HepG2 (cell line): ENCODE measurements at regions not wholly inside any gene's neighbourhood (a gene's known extent, or its start where the extent isn't known, plus 50 kb on each side); places are given as distances from the start of the nearest gene placed in this dataset.

Experiments used
- ATAC-seq: fragments of 200-7000 bp; cut with Tn5 transposase; 3 replicates; pipeline ENCODE4 v1.9.1; 2020; ENCODE audit warnings: mild to moderate bottlenecking, moderate library complexity
- BruUV-seq: library from RNA; stranded (reverse); fragments of 400-500 nt; replicated peaks from 2 replicates; lab custom pipeline; 2021; lab: Mats Ljungman, UMichigan
- CTCF ChIA-PET: fragments of 300-600 bp; formaldehyde crosslinking; extraction: SDS; loops from one replicate; lab custom pipeline; 2021; ENCODE audit warnings: low total read pairs, inconsistent platforms, low intra/inter-chr PET ratio; lab: Yijun Ruan, JAX
- POLR2A ChIA-PET: fragments of 350-600 bp; sonication (Branson Sonifier 250); formaldehyde crosslinking; loops from one replicate; lab custom pipeline; 2020; ENCODE audit warnings: antibody characterized with exemption, inconsistent platforms; lab: Yijun Ruan, JAX
- DNase-seq: peaks from one replicate; pipeline ENCODE4 v3.0.0-alpha.2; 2015; ENCODE audit warnings: low spot score
- FAIRE-seq: peaks from 3 replicates; lab custom pipeline; 2011; peaks lifted over from hg19 to GRCh38; lab: Jason Lieb, UNC
- H2AFZ ChIP-seq: one replicate; pipeline ENCODE4 v1.6.1; 2011; ENCODE audit warnings: low read length, inconsistent platforms
- H3K27ac ChIP-seq: fragments of 300-600 bp; 3 replicates; pipeline ENCODE4 v1.8.0; 2011; ENCODE audit warnings: mixed run types, mild to moderate bottlenecking, mixed read lengths, low read length, inconsistent platforms; ENCODE audit not compliant: insufficient read depth; ENCODE audit errors: extremely low read length
- H3K27me3 ChIP-seq, 2 experiments: fragments of 200-600 bp in 1 of 2; 2 replicates in 1 of 2; 3 replicates in 1 of 2; pipeline versions ENCODE4 v1.6.0 to v1.8.0; 2011; ENCODE audit warnings: low read length in 2 of 2, mild to moderate bottlenecking in 2 of 2, moderate library complexity in 2 of 2, inconsistent platforms in 1 of 2; ENCODE audit not compliant: insufficient read depth in 2 of 2, control insufficient read depth in 1 of 2
- H3K36me3 ChIP-seq, 2 experiments: fragments of 200-600 bp in 1 of 2; replicated peaks in 1 of 2; 2 replicates in 1 of 2; 3 replicates in 1 of 2; pipeline versions ENCODE4 v1.5.1 to v1.8.0; 2011; ENCODE audit warnings: low read length in 2 of 2, inconsistent platforms in 1 of 2; ENCODE audit not compliant: insufficient read depth in 2 of 2, control insufficient read depth in 1 of 2
- H3K4me1 ChIP-seq: 2 replicates; pipeline ENCODE4 v1.5.1; 2012; ENCODE audit warnings: low read length, inconsistent platforms; ENCODE audit not compliant: insufficient read depth
- H3K4me2 ChIP-seq: 2 replicates; pipeline ENCODE4 v1.6.0; 2011; ENCODE audit warnings: low read depth, low read length, inconsistent platforms
- H3K4me3 ChIP-seq, 3 experiments: fragments of 200-600 bp in 1 of 3; sonication (generic), shearing (Covaris generic) in 1 of 3; replicated peaks in 1 of 3; 2 replicates each; pipeline ENCODE4 v1.5.1; 2011 to 2016; ENCODE audit warnings: low read length in 3 of 3, inconsistent platforms in 2 of 3, low read depth in 2 of 3, mild to moderate bottlenecking in 2 of 3, control low read depth in 1 of 3, mixed read lengths in 1 of 3; ENCODE audit not compliant: insufficient read depth in 1 of 3
- H3K79me2 ChIP-seq: one replicate; pipeline ENCODE4 v1.6.1; 2011; ENCODE audit warnings: low read length, inconsistent platforms; ENCODE audit not compliant: insufficient read depth
- H3K9ac ChIP-seq: 2 replicates; pipeline ENCODE4 v1.6.0; 2011; ENCODE audit warnings: mild to moderate bottlenecking, low read depth, low read length, inconsistent platforms; ENCODE audit not compliant: insufficient read depth
- H3K9me3 ChIP-seq: 2 replicates; pipeline ENCODE4 v1.5.1; 2012; ENCODE audit warnings: mild to moderate bottlenecking, low read length
- H4K20me1 ChIP-seq: 2 replicates; pipeline ENCODE4 v1.6.0; 2011; ENCODE audit warnings: inconsistent platforms, mild to moderate bottlenecking, low read length, moderate library complexity; ENCODE audit not compliant: insufficient read depth
- CHD4 ChIP-seq: fragments of 200-600 bp; sonication (generic); IDR thresholded peaks from 2 replicates; pipeline ENCODE4 v1.7.0; 2017; ENCODE audit warnings: mild to moderate bottlenecking, low read length, borderline replicate concordance
- ESRRA ChIP-seq: sonication (generic); formaldehyde crosslinking; IDR thresholded peaks from 2 replicates; pipeline ENCODE4 v1.5.1; 2020; ENCODE audit warnings: mild to moderate bottlenecking, low read depth, missing genetic modification reagents
- KMT2A ChIP-seq: sonication (generic); formaldehyde crosslinking; IDR thresholded peaks from 2 replicates; pipeline ENCODE4 v1.4.0; 2020; ENCODE audit warnings: missing genetic modification reagents
- MLLT10 ChIP-seq: sonication (generic); formaldehyde crosslinking; IDR thresholded peaks from 2 replicates; pipeline ENCODE4 v1.4.0; 2020; ENCODE audit warnings: missing genetic modification reagents
- NFE2 ChIP-seq: sonication (generic); formaldehyde crosslinking; IDR thresholded peaks from 2 replicates; pipeline ENCODE4 v1.4.0; 2020; ENCODE audit warnings: missing genetic modification reagents
- NFKBIZ ChIP-seq: IDR thresholded peaks from 2 replicates; pipeline ENCODE4 v1.6.1; 2018; ENCODE audit warnings: missing genetic modification reagents, missing compliant biosample characterization
- PHF8 ChIP-seq: sonication (generic); formaldehyde crosslinking; IDR thresholded peaks from 2 replicates; pipeline ENCODE4 v1.5.0; 2020; ENCODE audit warnings: missing genetic modification reagents
- POLR2AphosphoS2 ChIP-seq: IDR thresholded peaks from 2 replicates; pipeline ENCODE4 v1.6.1; 2011; ENCODE audit warnings: low read depth, low read length, improper control_type of control experiment
- ZFP36 ChIP-seq: fragments of 150-350 bp; IDR thresholded peaks from 2 replicates; pipeline ENCODE4 v1.6.1; 2018; ENCODE audit warnings: borderline replicate concordance, low read length, low read depth; ENCODE audit not compliant: partially characterized antibody
- ZFY ChIP-seq: sonication (generic); formaldehyde crosslinking; IDR thresholded peaks from 2 replicates; pipeline ENCODE4 v1.4.0; 2020; ENCODE audit warnings: missing genetic modification reagents
- ZNF12 ChIP-seq: sonication (generic); formaldehyde crosslinking; IDR thresholded peaks from 2 replicates; pipeline ENCODE4 v1.5.0; 2020; ENCODE audit warnings: missing genetic modification reagents
- ZNF570 ChIP-seq: sonication (generic); formaldehyde crosslinking; IDR thresholded peaks from 2 replicates; pipeline ENCODE4 v1.4.0; 2020; ENCODE audit warnings: mild to moderate bottlenecking, missing genetic modification reagents, borderline replicate concordance
- ZNF577 ChIP-seq: sonication (generic); formaldehyde crosslinking; IDR thresholded peaks from 2 replicates; pipeline ENCODE4 v1.4.0; 2020; ENCODE audit warnings: mild to moderate bottlenecking, low read depth, missing genetic modification reagents, borderline replicate concordance
- WGBS: methylation state at CpG from one replicate; pipeline ENCODE4 v1.1.6; 2017; ENCODE audit warnings: low lambda C conversion rate; 5-methylcytosine and 5-hydroxymethylcytosine counted together
- in situ Hi-C: cut with HindIII; loops from 2 replicates; pipeline ENCODE4 v1.10.0; 2017; ENCODE audit warnings: low pct_unique_long_range_greater_than_20kb; ENCODE audit not compliant: extremely low pct_ligation_motif_present
- intact Hi-C: fragments of 100-400 bp; cut with micrococcal nuclease; formaldehyde crosslinking; loops from one replicate; pipeline ENCODE4 v1.10.0; 2022; ENCODE audit not compliant: unreplicated experiment
- TF ChIP-seq, protein P1 (sequence below): conservative IDR thresholded peaks from 2 replicates; pipeline ENCODE4 v1.6.1; 2018; ENCODE audit warnings: missing genetic modification reagents

DNA sequence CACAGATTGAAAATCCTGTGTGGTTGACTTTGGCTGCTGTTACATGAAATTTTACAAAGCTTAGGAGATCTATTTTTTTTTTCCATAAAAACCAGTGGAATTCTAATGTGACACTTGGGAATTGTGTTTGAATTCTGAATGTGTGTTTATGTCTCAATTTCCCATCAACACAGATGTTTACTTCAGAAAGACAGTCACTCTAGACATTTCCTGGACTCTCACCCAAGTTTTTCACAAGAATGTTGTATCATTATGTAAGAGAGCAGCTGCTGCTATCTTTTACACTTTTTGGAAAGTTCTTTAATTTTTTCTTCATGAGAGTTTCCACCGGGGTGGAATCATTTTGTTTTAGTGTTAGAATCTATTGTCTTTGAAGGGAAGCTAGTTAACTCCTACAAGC lies 210.1 kb downstream of the GIPC2 start:
- FAIRE-seq: no peak
- Histone ChIP-seq H3K4me3 (no peak overlapping the region), H3K4me2 (no peak overlapping the region), H2AFZ (no peak overlapping the region), H3K9ac (no peak overlapping the region), H3K36me3 (no peaks in the 10 kb centered on the region), H3K79me2 (no peaks in the 10 kb centered on the region), H3K27ac (no peak overlapping the region)
- intact Hi-C loops (no loop called here), in situ Hi-C loops (no loop called here)
- ATAC-seq: no peak
- no peak for DNase-seq
- POLR2A ChIA-PET: no interaction called here
- BruUV-seq: no TSS peak
- TF ChIP-seq CHD4: no peak
- no peak for TF ChIP-seq KMT2A (CRISPR knock-in tag)
- TF ChIP-seq, protein P1, sequence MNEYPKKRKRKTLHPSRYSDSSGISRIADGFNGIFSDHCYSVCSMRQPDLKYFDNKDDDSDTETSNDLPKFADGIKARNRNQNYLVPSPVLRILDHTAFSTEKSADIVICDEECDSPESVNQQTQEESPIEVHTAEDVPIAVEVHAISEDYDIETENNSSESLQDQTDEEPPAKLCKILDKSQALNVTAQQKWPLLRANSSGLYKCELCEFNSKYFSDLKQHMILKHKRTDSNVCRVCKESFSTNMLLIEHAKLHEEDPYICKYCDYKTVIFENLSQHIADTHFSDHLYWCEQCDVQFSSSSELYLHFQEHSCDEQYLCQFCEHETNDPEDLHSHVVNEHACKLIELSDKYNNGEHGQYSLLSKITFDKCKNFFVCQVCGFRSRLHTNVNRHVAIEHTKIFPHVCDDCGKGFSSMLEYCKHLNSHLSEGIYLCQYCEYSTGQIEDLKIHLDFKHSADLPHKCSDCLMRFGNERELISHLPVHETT (CRISPR knock-in tag): no peak
- TF ChIP-seq ZNF570: no peak
- no peak for TF ChIP-seq ZNF12 (CRISPR knock-in tag)
- no peak for TF ChIP-seq ZNF577
- TF ChIP-seq POLR2AphosphoS2: no peak
- no peak for TF ChIP-seq ESRRA
- no peak for TF ChIP-seq ZFY (CRISPR knock-in tag)
- no peak for TF ChIP-seq NFKBIZ (CRISPR knock-in tag)
- TF ChIP-seq NFE2 (CRISPR knock-in tag): no peak
- TF ChIP-seq ZFP36: no peak
- no peak for TF ChIP-seq PHF8 (CRISPR knock-in tag)
- TF ChIP-seq MLLT10 (CRISPR knock-in tag): no peak
- TF ChIP-seq, all 625 proteins: peak for 0
- H3K9me3 ChIP-seq: no peaks in the 10 kb centered on the region
- H3K4me1 ChIP-seq: no peaks in the 10 kb centered on the region
- H3K27me3 ChIP-seq: no peaks in the 10 kb centered on the region
- CTCF ChIA-PET: no interaction called here
- H4K20me1 ChIP-seq: no peaks in the 10 kb centered on the region
- WGBS: 29% methylated on average over 1 of the region's 1 CpG
